ENCODE measurements at regions not wholly inside any gene's neighbourhood (a gene's known extent, or its start where the extent isn't known, plus 50 kb on each side); places are given as distances from the start of the nearest gene placed in this dataset.

- no peak for DNase-seq
These were observed 57.2 kb downstream of the NKX6-1 start for GRCh38 chr4:84441758-84442377.

DNA sequence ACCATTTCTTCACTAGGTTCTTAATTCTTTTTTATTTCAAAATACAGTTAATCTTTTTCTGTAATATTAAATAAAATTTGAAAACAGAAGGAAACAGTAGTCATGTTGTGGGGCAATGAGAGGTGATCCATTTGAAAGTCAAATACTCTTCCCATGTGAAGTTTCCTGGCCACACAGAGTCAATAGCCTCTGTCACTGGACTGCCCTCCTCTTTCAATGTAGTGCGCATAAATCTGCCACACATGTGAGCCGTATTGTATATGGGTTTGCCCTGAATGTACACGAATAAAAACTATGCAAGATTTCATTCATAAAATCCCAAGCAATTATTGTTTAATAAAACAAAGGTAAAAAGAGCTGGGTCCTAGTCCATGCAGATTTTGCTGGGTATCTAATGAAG lies 59.1 kb downstream of the NKX6-1 start:
- no peak for DNase-seq

- DNase-seq = no peak
These were observed 62.3 kb downstream of the NKX6-1 start for GRCh38 chr4:84436812-84437211.

GRCh38 chr4:84434344-84434743 lies 64.7 kb downstream of the NKX6-1 start:
- no peak for DNase-seq

DNA sequence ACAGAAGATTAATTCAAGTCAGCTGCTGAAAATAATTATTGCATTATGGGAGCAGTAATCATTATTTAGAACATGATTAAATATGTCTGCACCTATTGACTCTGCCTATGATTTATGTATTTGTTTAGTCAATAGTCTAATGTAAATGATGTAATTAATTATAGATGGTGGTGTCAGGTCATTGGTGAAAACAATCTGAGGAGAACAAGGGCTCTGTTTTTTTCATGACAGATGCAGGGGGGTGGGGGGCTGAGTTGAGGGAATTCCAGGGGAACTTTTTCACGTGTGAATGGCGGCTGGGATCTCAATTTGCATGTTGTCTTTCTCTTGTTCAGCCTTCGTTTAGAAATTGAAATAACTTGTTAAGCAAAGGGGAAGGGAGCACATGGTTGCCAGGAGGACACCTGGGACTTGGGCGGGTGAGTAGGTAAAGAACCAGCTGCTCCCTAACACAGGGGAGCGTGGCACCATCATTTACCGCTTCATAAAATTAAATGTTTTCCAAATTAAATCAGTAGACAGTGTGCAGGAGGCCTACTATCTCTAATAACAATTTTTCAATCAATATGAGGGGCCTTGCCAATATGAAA lies 65.4 kb downstream of the NKX6-1 start:
- DNase-seq = no peak

DNA sequence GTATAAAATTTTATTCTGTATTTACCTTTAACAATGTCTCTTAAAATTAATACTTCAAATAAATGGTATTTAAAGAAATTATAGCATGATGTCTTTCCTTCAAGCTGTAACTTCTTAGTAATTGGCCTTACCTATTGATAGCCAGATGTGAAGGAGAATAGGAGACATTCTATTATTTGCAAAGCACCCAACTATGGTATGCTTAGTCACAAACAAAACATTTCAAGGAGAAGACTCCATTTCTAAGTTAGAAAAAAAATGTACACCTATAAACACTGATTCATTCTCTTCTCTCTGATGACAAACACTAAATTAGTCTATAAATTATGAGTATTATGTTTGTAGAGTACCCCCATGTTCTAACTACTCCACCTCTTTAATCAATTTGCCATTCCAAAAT lies 66.4 kb downstream of the NKX6-1 start:
- no peak for DNase-seq

DNA sequence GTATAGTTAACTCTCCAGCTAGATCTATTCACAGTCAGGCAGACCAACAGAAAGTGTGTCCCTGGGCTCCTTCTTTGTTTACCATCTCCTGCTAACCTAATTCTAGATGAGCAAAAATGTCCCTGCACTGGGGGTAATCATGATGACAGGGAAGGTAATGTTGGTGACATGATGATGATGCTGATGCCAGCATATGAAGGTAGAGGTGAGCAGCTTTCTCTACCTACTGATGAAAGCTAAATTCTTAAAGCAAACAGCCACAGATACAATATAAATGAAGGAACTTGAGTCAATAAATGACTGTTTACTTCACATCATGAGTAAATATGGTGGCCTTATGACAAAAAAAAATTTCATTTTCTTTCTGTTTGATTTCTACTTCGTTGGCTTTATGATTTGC lies 78.5 kb downstream of the NKX6-1 start:
- DNase-seq = no peak

DNA sequence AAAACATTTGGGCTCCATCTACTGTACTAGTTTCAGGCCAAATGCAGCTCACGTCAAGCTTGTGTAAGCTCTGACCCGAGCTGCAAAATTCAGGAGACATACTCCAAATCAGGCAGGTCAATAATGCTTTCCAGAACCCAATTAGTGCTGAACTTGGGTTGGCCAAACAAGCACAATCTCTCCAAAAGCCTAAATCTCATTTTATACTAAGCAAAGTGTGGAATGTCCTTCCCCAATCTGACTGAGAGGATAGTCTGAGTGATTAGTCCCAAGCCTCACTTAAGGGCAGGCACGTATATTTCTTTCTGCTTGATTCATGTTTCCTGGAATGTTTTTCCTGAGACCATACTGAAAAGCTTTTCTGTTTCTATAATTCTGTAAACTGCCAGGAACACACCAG lies 79.9 kb downstream of the NKX6-1 start:
- no peak for DNase-seq

DNA sequence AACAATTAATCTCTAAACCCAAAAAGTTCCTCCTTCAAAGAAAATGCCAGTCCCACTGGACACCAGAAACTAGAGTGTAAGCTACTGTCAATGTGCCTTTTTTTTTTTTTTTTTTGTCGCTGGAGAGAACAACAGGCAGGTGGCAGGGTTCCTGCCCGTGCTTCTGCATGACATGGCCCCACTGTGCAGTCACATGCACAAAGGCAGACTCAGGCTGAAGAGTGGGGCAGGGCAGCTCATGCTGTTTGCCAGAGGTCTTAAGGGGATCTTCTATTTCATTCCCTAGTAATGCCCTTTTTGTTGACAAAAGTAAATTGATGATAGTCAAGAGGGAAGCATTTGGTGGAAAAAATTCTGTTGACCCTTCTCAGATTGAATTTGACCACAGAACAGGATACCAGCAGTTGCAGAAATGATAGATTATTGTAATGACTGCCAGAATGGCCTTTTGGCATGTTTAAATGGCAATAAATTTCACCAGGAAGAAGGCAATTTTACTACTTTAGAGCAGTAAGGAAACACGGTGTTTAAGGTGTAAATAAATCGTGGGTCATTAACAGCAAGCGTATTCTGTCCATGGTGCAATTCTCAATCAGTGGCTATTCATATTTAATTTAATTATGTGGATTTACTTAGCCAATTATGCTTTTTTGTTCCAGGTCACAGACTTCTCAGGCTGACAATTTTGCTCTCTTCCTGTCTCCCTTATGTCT lies 80.9 kb downstream of the NKX6-1 start:
- DNase-seq = no peak

DNA sequence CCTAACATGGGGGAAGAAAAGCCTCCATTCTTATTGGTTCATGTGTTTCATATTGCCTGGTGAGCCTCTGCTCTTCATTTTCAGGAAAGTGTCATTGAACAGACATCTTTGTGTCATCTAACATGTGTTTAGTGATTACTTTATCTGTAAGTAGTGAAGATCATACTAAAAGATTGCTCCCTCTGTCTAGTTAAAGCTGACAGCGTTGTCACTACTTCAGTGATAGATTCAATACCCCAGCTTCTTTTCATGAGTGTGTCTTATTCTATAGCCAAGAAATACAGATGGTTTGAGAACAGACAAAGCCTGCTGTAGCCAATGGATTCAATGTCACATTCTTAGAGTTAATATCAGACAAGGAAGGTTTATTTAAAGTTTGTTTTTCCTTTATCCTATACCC lies 85.1 kb downstream of the NKX6-1 start:
- no peak for DNase-seq

DNA sequence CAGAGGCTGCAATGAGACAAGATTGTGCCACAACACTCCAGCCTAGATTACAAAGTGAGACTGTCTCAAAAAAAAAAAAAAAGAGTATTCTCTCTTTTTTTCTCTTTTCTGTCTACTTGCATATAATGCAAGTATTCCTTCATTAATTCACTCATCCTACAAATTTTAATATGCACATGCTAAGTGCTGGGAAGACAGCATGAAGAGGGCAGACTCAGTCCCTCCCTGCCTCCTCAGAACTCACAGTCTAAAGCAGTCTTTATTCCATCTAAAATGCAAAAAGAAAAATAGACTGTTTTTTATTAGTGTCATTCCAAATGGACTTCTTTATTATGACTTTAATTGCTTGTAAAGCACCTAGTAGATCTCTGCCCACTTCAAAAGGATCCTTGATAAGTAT lies 85.6 kb downstream of the NKX6-1 start:
- DNase-seq = no peak

DNA sequence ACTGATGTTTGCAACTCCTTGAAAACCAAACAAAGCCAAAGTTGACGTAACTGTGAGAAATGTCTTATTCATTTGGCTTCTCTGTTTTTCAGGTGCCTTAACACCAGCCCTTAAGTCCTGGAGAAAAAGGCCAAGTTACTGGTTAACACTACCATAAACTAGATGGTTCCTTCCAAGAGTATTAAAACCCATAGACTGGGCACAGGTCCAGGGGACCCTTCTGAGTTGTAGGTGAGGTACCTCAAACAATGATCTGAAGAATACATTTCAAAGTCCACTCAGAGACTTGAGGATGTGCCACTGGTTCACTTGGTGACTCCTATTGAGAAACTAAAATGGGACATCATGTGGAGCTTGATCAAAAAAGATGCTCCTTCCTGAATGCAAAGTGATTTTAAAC lies 87.0 kb downstream of the NKX6-1 start:
- no peak for DNase-seq

GRCh38 chr4:84407554-84408407 lies 91.3 kb downstream of the NKX6-1 start:
- DNase-seq = no peak

DNA sequence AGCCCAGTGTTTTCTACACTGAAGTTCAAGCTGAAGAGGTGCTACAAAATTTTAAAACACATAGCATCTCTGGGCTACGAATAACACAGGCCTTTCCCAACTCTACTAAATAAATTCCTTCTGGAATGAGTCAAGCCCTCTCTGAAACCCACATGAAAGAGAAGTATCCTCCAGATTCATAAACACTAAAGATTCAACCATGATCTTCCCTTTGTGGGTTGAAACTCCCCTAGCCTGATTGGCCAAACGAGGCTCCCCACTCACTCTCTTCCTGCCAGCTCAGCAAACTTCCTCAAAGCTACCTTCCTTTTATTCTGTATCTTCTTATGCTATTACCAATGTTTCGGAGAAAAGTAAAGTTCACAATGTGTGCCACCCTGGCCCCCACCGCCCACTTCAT lies 95.4 kb downstream of the NKX6-1 start:
- DNase-seq = no peak

DNA sequence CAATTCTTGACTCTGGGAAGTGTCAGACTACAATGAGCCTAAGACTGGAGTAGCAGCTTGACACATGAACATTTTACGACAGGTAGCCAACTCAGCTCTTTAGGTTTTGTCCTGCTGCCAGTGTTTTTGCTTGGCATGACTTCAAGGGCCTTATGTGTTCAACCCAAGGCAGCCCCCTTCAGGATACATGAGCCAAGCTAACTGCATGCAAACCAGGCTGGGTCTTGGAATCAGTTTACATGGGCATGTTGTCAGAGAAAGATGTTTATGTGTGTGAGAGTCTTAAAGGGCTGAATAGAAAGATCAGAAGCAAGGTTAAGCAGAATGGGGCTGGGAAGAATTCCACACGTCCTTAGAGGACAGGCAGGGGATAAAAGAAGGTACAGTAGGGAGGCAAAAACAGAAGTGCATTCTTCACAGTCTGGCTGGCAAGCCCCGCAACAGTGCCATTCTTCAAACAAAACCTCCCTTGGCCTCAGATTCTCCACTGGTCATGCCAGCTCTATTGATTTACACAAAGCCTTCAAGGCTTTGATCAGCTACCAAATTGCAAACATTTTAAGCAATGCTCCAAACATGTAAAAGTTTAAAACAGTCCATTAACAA lies 97.3 kb downstream of the NKX6-1 start:
- DNase-seq = no peak

- DNase-seq = no peak
These were observed 104.7 kb downstream of the NKX6-1 start for GRCh38 chr4:84394386-84394785.

GRCh38 chr4:84392951-84393590 lies 106.0 kb downstream of the NKX6-1 start:
- DNase-seq = no peak

DNA sequence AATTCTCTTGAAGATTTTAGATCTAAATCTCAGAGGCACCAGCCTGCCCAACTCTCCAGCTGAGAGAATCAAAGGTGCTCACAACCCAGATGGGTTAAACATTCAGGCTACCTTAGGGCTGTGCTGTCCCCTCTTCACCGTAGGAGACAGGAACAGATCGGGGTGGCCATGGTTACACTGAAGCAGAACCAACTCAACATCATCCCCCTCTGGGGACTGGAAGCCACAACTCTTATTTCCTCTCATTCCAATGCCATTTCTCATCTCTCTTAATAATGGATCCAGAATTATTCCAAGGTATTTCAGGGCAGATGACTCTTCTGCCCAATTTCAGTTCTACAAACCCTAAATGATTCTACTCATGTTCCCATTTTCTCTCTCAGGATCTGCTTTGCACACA lies 109.7 kb downstream of the NKX6-1 start:
- DNase-seq = no peak

- DNase-seq = no peak
These were observed 113.9 kb downstream of the NKX6-1 start for GRCh38 chr4:84385203-84385602.

- no peak for DNase-seq
These were observed 114.3 kb downstream of the NKX6-1 start for GRCh38 chr4:84384801-84385200.

DNA sequence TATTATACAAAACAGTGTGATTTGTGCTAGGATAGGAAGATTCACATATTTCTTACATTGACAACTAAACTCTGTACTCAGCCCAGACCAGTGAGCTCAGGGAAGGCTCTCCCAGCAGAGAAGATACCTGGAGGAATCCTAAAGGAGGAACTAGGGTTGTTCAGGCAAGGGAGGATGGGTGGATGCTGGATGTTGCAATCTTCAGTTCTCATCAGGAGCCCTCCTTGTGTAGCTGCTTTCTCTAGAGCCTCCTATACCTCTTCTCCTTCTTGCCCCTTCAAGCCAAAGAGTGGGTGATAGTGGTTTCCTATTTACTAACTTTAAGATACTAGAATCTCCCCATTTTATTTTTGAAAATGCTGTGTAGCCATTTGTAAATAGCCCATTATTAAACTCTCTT lies 117.3 kb downstream of the NKX6-1 start:
- no peak for DNase-seq

DNA sequence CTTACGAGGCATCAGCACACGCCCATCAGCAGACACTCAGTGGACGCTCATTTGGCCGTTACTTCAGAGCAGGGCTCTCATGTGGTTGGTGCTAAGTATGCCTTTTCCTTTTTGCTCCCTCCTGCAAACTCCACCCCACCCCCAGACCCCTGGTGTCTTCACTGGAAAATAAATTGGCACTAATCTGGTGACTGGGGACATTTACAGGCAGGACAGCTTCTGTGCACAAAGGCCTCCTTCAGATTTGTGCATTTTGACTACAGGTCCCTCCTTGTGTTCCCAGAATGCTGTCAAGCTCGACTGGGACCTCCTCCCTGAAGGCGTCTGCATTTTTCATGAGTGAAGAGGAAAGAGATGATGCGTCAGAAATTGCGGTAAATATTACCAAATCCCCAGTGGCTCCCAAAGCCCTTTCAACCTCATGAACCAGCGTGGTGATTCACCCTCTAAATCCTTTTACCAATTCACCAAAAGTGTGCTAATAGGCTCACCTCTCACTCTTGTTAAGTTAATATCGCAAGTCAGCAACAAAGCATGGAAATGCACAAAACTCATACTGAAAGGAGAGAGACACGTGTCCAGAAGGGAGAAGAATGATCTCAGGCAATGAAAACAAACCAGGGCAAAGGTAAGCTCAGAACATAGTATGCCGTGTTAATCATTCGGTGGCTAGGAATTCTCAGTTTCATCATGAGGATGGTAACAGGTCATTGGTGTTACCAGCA lies 119.0 kb downstream of the NKX6-1 start:
- DNase-seq = no peak
